Transverse colon (tissue), 4 donors: ENCODE measurements at regions not wholly inside any gene's neighbourhood (a gene's known extent, or its start where the extent isn't known, plus 50 kb on each side); places are given as distances from the start of the nearest gene placed in this dataset.

Experiments
- DNase-seq: peaks from one replicate; pipeline ENCODE4 v3.0.0-alpha.2; 2019
- H3K27ac ChIP-seq, 4 donors: fragments of 200-600 bp; sonication (generic); 2 replicates each; pipeline ENCODE4 v1.5.1; 2016 to 2018; ENCODE audit warnings: inconsistent platforms in 4 of 4
- H3K27me3 ChIP-seq: fragments of 200-600 bp; sonication (generic); 2 replicates; pipeline ENCODE4 v1.5.1; 2017; ENCODE audit warnings: inconsistent platforms
- H3K36me3 ChIP-seq, 4 donors: fragments of 200-600 bp; sonication (generic); 2 replicates each; pipeline ENCODE4 v1.5.1; 2017 to 2019; ENCODE audit warnings: inconsistent platforms in 4 of 4
- H3K4me1 ChIP-seq, 4 donors: fragments of 200-600 bp; sonication (generic); 2 replicates each; pipeline ENCODE4 v1.5.1; 2017 to 2020; ENCODE audit warnings: inconsistent platforms in 4 of 4
- H3K4me3 ChIP-seq, 4 donors: fragments of 200-600 bp; sonication (generic); 1 replicate in 1 of 4; 2 replicates in 3 of 4; pipeline versions ENCODE4 v1.5.1 to v1.6.1; 2017 to 2019; ENCODE audit warnings: inconsistent platforms in 4 of 4
- H3K9me3 ChIP-seq, 2 donors: fragments of 200-600 bp; sonication (generic); 2 replicates each; pipeline ENCODE4 v1.5.1; 2017 to 2019; ENCODE audit warnings: inconsistent platforms in 2 of 2
- EP300 ChIP-seq: sonication (generic); formaldehyde crosslinking; IDR thresholded peaks from one replicate; pipeline ENCODE4 v1.6.1; 2017; ENCODE audit warnings: antibody characterized with exemption, low read depth
- POLR2A ChIP-seq: fragments of 450-650 bp; IDR thresholded peaks from one replicate; pipeline ENCODE4 v1.6.1; 2016; ENCODE audit warnings: antibody characterized with exemption, mild to moderate bottlenecking, moderate library complexity
- POLR2AphosphoS5 ChIP-seq, 3 donors: sonication (generic); formaldehyde crosslinking; IDR thresholded peaks; one replicate each; pipeline ENCODE4 v1.6.1; 2016; ENCODE audit warnings: antibody characterized with exemption in 3 of 3
- WGBS, 2 donors: methylation state at CpG; one replicate each; pipeline ENCODE4 v1.1.5; 2018; ENCODE audit warnings: low coverage in 1 of 2; 5-methylcytosine and 5-hydroxymethylcytosine counted together
- in situ Hi-C, 4 donors: fragments of 200-750 bp; cut with MboI; loops; one replicate each; pipeline versions ENCODE4 v1.15.0 to v1.15.1; 2017; ENCODE audit warnings: low sequenced_read_pairs in 3 of 4, low pct_ligation_motif_present in 1 of 4, low pct_unique_long_range_greater_than_20kb in 1 of 4
- intact Hi-C: fragments of 100-400 bp; cut with DNase I; formaldehyde crosslinking; loops from one replicate; pipeline ENCODE4 v1.15.1; 2023; ENCODE audit warnings: low total_unique reads
- TF ChIP-seq, protein P1 (sequence below), 5 experiments: fragments of 200-600 bp in 3 of 5; fragments of 450-650 bp in 2 of 5; sonication (generic) in 3 of 5; IDR thresholded peaks; 1 replicate in 2 of 5; 2 replicates in 3 of 5; pipeline ENCODE4 v1.5.1; 2016 to 2017; ENCODE audit warnings: antibody characterized with exemption in 5 of 5, inconsistent platforms in 3 of 5, mild to moderate bottlenecking in 2 of 5, moderate library complexity in 1 of 5

DNA sequence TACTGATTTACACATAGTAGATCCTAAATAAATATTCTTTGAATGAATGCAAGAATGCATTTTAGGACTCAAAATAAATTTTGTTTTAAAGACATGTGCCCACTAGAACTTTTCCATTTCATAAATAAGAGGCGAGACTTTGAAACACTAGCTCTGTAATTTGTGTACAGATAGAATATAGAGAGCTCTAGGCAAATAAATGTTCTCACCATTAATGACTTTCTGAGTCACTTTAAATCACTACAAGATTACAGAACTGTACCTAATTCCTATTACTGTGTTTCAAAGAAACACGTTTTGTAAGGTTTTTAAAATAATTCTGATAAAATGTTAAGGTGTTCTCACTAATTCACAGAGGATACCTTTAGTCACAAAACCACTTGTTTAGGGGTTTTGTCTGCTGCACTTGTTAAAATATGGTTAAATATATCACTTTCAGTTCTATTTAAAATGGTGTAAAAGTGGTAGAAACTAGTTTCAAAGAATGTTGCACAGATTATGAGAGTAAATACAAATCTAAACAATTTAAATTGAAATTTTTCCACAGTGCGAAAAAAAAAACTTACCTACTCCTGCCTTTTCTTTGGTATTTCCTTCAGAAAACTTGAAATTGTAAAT, 158.7 kb upstream of the ZC3H15 start:
- intact Hi-C loops, result no loop called here
- Histone ChIP-seq H3K27me3 (no peaks in the 10 kb centered on the region), H3K4me3 (no peak overlapping the region), H3K9me3 (peaks cover 0 to 5% of the 10 kb centered on the region in 2 donors), H3K4me1 (no peaks in the 10 kb centered on the region), H3K27ac (no peak overlapping the region), H3K36me3 (no peaks in the 10 kb centered on the region)
- in situ Hi-C loops, result no loop called here
- WGBS, 2 donors, result 84 to 88% methylated on average over 3 of the region's 3 CpGs
- DNase-seq, result no peak
- TF ChIP-seq, protein P1, sequence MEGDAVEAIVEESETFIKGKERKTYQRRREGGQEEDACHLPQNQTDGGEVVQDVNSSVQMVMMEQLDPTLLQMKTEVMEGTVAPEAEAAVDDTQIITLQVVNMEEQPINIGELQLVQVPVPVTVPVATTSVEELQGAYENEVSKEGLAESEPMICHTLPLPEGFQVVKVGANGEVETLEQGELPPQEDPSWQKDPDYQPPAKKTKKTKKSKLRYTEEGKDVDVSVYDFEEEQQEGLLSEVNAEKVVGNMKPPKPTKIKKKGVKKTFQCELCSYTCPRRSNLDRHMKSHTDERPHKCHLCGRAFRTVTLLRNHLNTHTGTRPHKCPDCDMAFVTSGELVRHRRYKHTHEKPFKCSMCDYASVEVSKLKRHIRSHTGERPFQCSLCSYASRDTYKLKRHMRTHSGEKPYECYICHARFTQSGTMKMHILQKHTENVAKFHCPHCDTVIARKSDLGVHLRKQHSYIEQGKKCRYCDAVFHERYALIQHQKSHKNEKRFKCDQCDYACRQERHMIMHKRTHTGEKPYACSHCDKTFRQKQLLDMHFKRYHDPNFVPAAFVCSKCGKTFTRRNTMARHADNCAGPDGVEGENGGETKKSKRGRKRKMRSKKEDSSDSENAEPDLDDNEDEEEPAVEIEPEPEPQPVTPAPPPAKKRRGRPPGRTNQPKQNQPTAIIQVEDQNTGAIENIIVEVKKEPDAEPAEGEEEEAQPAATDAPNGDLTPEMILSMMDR (IDR thresholded peaks at IDR 0.05), result no peak
- no peak for TF ChIP-seq POLR2AphosphoS5 (IDR thresholded peaks at IDR 0.05)
- no peak for TF ChIP-seq POLR2A
- no peak for TF ChIP-seq EP300

DNA sequence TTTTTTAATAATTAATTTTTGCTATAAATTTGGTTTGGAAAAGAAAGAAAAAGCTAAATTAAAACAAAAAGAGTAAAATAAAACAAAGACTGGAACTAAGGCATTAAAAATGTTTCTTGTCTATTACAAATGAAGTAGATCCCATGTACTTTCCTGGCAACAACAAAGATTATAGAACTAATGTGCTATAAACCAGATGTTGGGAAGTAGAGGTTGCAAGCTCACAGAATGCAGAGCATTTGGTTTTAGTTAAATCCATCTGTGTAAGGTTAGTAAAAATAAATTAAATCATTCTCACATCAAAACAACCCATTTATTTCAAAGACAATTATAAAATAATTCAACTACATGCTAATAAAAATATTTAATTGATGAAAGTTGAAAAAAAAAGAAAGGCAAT, 157.2 kb upstream of the ZC3H15 start:
- no peaks in the 10 kb centered on the region for H3K27me3 ChIP-seq
- H3K36me3 ChIP-seq, result no peaks in the 10 kb centered on the region
- H3K9me3 ChIP-seq, result peaks cover 0 to 5% of the 10 kb centered on the region in 2 donors
- H3K27ac ChIP-seq, result no peak overlapping the region
- no peak for DNase-seq
- intact Hi-C loops (no loop called here), in situ Hi-C loops (no loop called here)
- H3K4me3 ChIP-seq, result no peak overlapping the region
- H3K4me1 ChIP-seq, result no peaks in the 10 kb centered on the region
- no peak for TF ChIP-seq EP300
- no peak for TF ChIP-seq POLR2A
- TF ChIP-seq, protein P1 (IDR thresholded peaks at IDR 0.05), result no peak
- no peak for TF ChIP-seq POLR2AphosphoS5 (IDR thresholded peaks at IDR 0.05)

DNA sequence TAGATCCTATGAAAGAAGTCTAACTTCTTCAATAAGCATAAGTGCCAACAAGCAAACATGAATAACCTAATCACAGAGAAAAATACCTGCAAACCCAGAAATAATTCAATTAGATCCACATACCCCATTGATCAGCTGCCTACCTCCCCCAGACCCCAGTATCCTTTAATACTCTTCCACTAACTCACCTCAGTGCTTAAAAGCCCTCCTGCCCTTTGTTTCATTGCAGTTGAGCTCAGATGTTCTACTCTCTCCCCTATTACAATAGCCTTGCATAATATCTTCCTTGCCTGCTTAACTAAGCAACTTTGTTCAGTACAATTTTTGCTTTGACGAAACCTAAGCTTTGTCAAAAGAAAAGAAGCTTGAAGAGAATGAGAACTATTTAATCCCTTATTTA, 156.0 kb upstream of the ZC3H15 start:
- WGBS, 2 donors, result 92% methylated on average over 1 of the region's 1 CpG; no CpG with 5 or more reads in 1 of the 2 donors
- in situ Hi-C loops, result no loop called here
- no peaks in the 10 kb centered on the region for H3K36me3 ChIP-seq
- no peaks in the 10 kb centered on the region for H3K4me1 ChIP-seq
- no peak for DNase-seq
- no peak overlapping the region for H3K27ac ChIP-seq
- no peak overlapping the region for H3K4me3 ChIP-seq
- TF ChIP-seq POLR2A, result no peak
- TF ChIP-seq, protein P1 (IDR thresholded peaks at IDR 0.05), result no peak
- TF ChIP-seq POLR2AphosphoS5 (IDR thresholded peaks at IDR 0.05), result no peak
- TF ChIP-seq EP300, result no peak
- intact Hi-C loops, result no loop called here
- peaks cover 0 to 5% of the 10 kb centered on the region in 2 donors for H3K9me3 ChIP-seq
- no peaks in the 10 kb centered on the region for H3K27me3 ChIP-seq

DNA sequence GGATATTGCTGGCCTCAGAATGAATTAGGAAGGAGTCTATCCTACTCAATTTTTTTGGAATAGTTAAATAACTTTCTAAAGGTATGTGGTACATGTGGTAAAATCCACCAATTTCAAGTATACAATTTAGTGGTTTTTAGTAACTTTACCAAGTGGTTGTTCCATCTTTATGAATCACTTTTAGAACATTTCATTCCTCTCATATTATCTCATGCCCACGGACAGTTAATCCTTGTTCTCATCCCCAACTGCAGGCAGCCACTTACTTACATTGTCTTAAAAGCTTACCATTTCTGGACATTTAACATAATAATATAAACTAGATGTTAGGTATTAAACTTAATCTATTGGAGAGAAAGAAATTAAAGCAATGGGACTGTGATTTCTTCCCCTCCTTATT, 146.3 kb upstream of the ZC3H15 start:
- 96 to 100% methylated on average over 1 of the region's 1 CpG for WGBS, 2 donors

More for the DNA sequence above, 146.3 kb upstream of the ZC3H15 start:
- Histone ChIP-seq H3K36me3 (no peaks in the 10 kb centered on the region), H3K27me3 (no peaks in the 10 kb centered on the region), H3K4me3 (no peak overlapping the region), H3K9me3 (peaks cover 0 to 3% of the 10 kb centered on the region in 2 donors), H3K27ac (no peak overlapping the region), H3K4me1 (no peaks in the 10 kb centered on the region)
- intact Hi-C loops (no loop called here), in situ Hi-C loops (no loop called here)
- TF ChIP-seq EP300, result no peak
- no peak for TF ChIP-seq POLR2AphosphoS5 (IDR thresholded peaks at IDR 0.05)
- no peak for TF ChIP-seq POLR2A
- TF ChIP-seq, protein P1 (IDR thresholded peaks at IDR 0.05), result no peak
- DNase-seq, result no peak
